ENCODE measurements at regions not wholly inside any gene's neighbourhood (a gene's known extent, or its start where the extent isn't known, plus 50 kb on each side); places are given as distances from the start of the nearest gene placed in this dataset.

- H3K27ac Mint-ChIP-seq = no peak overlapping the region
- H3K4me1 Mint-ChIP-seq = no peaks in the 10 kb centered on the region
- H3K9ac ChIP-seq (ENCODE audit: insufficient read depth, low read length, poor library complexity, severe bottlenecking) = no peak overlapping the region
- no peaks in the 10 kb centered on the region for H3K4me1 ChIP-seq (ENCODE audit: control insufficient read depth in 1 of 2, insufficient read depth in 2 of 2, low read length in 2 of 2)
- no peak overlapping the region for H2AFZ ChIP-seq (ENCODE audit: insufficient read depth, low read depth, low read length, poor library complexity, severe bottlenecking)
- peaks cover 0 to 3% (median 2%) of the 10 kb centered on the region in 3 donors for H3K27me3 Mint-ChIP-seq (ENCODE audit: low read depth in 3 of 3)
- 97% methylated on average over 6 of the region's 9 CpGs for WGBS (ENCODE audit: insufficient coverage)
- H3K9me3 ChIP-seq (replicated peaks in 1 of 2; ENCODE audit: control insufficient read depth in 1 of 2, insufficient read depth in 1 of 2, low read length in 2 of 2) = no peaks in the 10 kb centered on the region
- DNase-seq = no peak
- H3K4me2 ChIP-seq (replicated peaks; ENCODE audit: extremely low read depth, low read length, poor library complexity, severe bottlenecking) = no peak overlapping the region
- H3K4me3 Mint-ChIP-seq = no peak overlapping the region
- intact Hi-C loops (cut with micrococcal nuclease) = no loop called here
- no peak for TF ChIP-seq CTCF (IDR thresholded peaks at IDR 0.05)
- H4K20me1 ChIP-seq (ENCODE audit: insufficient read depth, low read length) = no peaks in the 10 kb centered on the region
- no peaks in the 10 kb centered on the region for H3K27me3 ChIP-seq (ENCODE audit: control insufficient read depth in 2 of 2, insufficient read depth in 2 of 2, low read length in 2 of 2)
- H3K4me3 ChIP-seq (replicated peaks in 1 of 3; ENCODE audit: low read depth in 2 of 3, low read length in 3 of 3) = no peak overlapping the region
- H3K9me3 Mint-ChIP-seq = peaks cover 0 to 12% (median 4%) of the 10 kb centered on the region in 7 donors
- H3K36me3 Mint-ChIP-seq = no peaks in the 10 kb centered on the region
- H3K79me2 ChIP-seq (ENCODE audit: insufficient read depth, low read length) = no peaks in the 10 kb centered on the region
- no peak overlapping the region for H3K27ac ChIP-seq (ENCODE audit: low read depth in 1 of 2, low read length in 2 of 2)
- H3K36me3 ChIP-seq (replicated peaks in 1 of 2; ENCODE audit: control insufficient read depth in 1 of 2, insufficient read depth in 2 of 2, low read length in 2 of 2) = no peaks in the 10 kb centered on the region
Measured at GRCh38 chr9:99459919-99460318, 237.8 kb downstream of the SEC61B start.

- no peaks in the 10 kb centered on the region for H3K4me1 Mint-ChIP-seq
- H3K79me2 ChIP-seq (ENCODE audit: insufficient read depth, low read length) = no peaks in the 10 kb centered on the region
- no peaks in the 10 kb centered on the region for H3K27me3 ChIP-seq (ENCODE audit: control insufficient read depth in 2 of 2, insufficient read depth in 2 of 2, low read length in 2 of 2)
- H3K4me3 ChIP-seq (replicated peaks in 1 of 3; ENCODE audit: low read depth in 2 of 3, low read length in 3 of 3) = no peak overlapping the region
- no peak for TF ChIP-seq CTCF (IDR thresholded peaks at IDR 0.05)
- H2AFZ ChIP-seq (ENCODE audit: insufficient read depth, low read depth, low read length, poor library complexity, severe bottlenecking) = no peak overlapping the region
- no peak overlapping the region for H3K4me3 Mint-ChIP-seq
- WGBS (ENCODE audit: insufficient coverage) = 100% methylated on average over 2 of the region's 4 CpGs
- H3K4me1 ChIP-seq (ENCODE audit: control insufficient read depth in 1 of 2, insufficient read depth in 2 of 2, low read length in 2 of 2) = no peaks in the 10 kb centered on the region
- intact Hi-C loops (cut with micrococcal nuclease) = no loop called here
- peaks cover 0 to 3% (median 2%) of the 10 kb centered on the region in 3 donors for H3K27me3 Mint-ChIP-seq (ENCODE audit: low read depth in 3 of 3)
- H3K4me2 ChIP-seq (replicated peaks; ENCODE audit: extremely low read depth, low read length, poor library complexity, severe bottlenecking) = no peak overlapping the region
- H3K36me3 ChIP-seq (replicated peaks in 1 of 2; ENCODE audit: control insufficient read depth in 1 of 2, insufficient read depth in 2 of 2, low read length in 2 of 2) = no peaks in the 10 kb centered on the region
- no peak overlapping the region for H3K27ac Mint-ChIP-seq
- no peaks in the 10 kb centered on the region for H3K36me3 Mint-ChIP-seq
- H3K9me3 Mint-ChIP-seq = peaks cover 0 to 12% (median 4%) of the 10 kb centered on the region in 7 donors
- H3K9ac ChIP-seq (ENCODE audit: insufficient read depth, low read length, poor library complexity, severe bottlenecking) = no peak overlapping the region
- DNase-seq = no peak
- no peaks in the 10 kb centered on the region for H4K20me1 ChIP-seq (ENCODE audit: insufficient read depth, low read length)
- no peak overlapping the region for H3K27ac ChIP-seq (ENCODE audit: low read depth in 1 of 2, low read length in 2 of 2)
- no peaks in the 10 kb centered on the region for H3K9me3 ChIP-seq (replicated peaks in 1 of 2; ENCODE audit: control insufficient read depth in 1 of 2, insufficient read depth in 1 of 2, low read length in 2 of 2)
Measured at GRCh38 chr9:99463131-99463530, 241.0 kb downstream of the SEC61B start.

All from CD14-positive monocyte (primary cell).